T-helper 2 cell (primary cell): ENCODE measurements at regions not wholly inside any gene's neighbourhood (a gene's known extent, or its start where the extent isn't known, plus 50 kb on each side); places are given as distances from the start of the nearest gene placed in this dataset.
"Not testable (repeated sequence)": the region's sequence is repeated elsewhere in the genome, so short reads cannot be mapped to it uniquely, and the experiment has no call there.

ENCODE experiments used
- DNase-seq, 5 experiments: peaks; one replicate each; pipeline versions ENCODE4 v3.0.0 to v3.0.0-alpha.2; 2012 to 2022

DNA sequence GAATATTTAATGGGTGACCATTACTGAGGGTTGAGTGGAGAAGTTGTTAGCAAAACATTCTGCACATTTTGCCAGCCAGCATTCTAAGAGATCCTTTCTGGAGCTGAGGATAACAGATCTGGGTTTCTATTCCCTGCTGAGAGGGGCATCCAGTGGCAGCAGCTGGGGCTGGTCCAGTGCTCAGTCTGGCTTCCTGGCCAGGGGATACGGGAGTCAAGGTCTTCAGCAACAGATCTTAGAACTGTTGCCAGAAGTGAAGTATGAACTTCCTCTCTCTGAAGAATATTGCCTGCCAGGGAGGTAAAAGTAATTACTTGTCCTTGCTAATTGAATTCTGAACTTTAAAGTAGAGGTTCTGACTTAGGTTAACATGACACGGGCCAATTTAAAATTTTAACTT lies 568.4 kb downstream of the REEP3 start:
- no peak for DNase-seq

GRCh38 chr10:64090865-64091264 lies 569.7 kb downstream of the REEP3 start:
- no peak for DNase-seq

- DNase-seq = no peak
These were observed 570.7 kb downstream of the REEP3 start for GRCh38 chr10:64091897-64092296.

GRCh38 chr10:64093304-64093703 lies 572.1 kb downstream of the REEP3 start:
- no peak for DNase-seq

DNA sequence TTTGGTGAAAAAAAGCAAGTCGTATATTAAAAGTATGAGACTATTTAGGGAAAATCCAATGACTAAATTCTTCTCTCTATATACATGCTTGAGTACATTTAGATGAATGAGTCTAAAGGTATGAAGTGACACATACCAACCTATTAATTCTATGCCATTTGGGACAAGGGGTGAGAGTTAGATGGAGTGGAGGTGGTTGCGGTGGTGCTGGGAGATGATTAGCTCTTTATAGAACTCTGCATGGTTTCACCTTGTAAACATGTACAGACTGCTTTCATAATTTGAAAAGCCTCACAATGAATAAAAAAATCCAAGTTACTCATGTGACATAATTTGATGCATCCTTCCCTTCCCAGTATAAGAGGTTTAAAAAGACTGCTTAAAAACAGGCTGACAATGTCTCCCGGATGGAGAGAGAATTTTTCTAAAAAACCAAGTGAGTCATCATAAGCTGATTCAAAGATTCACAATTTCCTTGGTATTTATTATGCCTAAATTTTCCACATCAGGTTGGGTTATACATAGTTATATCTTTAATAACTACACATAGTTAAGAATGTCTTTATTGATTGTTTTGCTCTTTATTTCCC lies 572.8 kb downstream of the REEP3 start:
- no peak for DNase-seq

DNA sequence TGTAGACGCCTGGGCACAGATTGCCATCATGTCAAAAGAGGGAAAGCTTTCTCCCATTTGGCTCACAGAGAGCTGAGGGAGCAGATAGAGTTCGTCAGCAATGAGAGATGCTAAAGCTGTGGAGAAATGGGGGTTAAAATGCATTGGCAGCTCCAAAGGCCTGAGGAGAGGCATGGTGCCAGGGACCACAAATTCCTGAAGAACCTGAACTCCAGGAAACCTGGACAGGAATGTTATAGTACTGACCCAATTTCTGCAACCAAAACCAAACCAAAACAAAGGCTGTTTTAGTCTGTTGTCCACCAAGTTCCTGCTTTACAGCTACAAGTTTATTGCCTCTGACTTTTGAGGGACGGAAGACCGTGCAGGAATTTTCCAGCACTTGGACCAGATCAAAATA lies 575.7 kb downstream of the REEP3 start:
- DNase-seq = no peak

DNA sequence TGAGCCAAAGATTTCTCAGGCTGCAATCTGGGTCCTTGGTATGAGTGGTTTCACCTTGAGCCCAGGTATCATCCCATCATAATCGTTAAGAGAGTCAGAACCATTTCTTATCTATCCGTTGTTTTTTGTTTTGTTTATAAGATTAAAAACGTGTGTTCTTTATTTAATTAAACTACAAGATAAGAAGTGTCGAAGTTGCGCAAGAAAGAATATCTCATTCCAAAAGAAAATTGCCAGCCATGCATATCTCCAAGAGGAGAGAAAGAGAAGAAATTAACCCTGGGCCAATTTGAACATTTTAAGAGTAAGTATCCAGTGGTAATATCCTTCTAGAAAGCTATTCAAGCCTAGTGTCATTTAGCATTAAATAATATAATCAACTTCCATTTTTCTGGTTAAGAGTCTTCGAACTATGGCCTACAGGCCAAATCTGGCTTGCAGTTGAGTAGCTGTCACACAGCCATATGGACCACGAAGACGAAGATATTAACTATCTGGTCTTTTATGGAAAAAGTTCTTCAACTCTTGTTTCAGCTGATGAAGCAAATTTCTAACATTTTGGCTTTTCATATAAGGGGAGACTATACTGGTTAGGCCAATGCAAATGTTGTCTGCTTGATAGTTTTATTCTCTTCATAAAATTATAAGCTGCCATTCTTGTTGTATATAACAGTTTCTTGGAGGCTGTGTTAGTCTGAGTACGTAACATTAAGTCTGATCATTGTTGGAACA lies 576.4 kb downstream of the REEP3 start:
- DNase-seq = no peak

DNA sequence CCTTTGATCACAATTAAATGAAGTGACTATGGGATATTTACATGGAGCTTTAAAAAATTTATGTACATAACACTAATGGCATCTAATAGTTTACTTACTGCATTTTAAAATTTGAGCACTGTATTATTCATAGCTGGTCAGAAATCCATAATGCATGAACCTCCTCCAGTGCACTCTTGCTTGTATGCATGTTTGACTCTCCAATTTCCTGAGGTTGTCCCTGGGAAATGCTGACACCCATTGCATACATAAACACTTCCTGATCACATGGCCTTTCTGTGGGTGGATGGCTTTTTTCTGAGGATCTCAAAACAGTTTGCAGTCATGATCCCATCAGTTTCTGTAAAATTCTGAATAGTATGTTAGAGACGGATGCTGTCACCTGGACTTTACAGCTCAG lies 577.8 kb downstream of the REEP3 start:
- DNase-seq = no peak

- no peak for DNase-seq
These were observed 580.5 kb downstream of the REEP3 start for GRCh38 chr10:64101606-64102263.

- DNase-seq = no peak
These were observed 581.0 kb downstream of the REEP3 start for GRCh38 chr10:64102264-64102633.

GRCh38 chr10:64102916-64103315 lies 581.7 kb downstream of the REEP3 start:
- DNase-seq = no peak

DNA sequence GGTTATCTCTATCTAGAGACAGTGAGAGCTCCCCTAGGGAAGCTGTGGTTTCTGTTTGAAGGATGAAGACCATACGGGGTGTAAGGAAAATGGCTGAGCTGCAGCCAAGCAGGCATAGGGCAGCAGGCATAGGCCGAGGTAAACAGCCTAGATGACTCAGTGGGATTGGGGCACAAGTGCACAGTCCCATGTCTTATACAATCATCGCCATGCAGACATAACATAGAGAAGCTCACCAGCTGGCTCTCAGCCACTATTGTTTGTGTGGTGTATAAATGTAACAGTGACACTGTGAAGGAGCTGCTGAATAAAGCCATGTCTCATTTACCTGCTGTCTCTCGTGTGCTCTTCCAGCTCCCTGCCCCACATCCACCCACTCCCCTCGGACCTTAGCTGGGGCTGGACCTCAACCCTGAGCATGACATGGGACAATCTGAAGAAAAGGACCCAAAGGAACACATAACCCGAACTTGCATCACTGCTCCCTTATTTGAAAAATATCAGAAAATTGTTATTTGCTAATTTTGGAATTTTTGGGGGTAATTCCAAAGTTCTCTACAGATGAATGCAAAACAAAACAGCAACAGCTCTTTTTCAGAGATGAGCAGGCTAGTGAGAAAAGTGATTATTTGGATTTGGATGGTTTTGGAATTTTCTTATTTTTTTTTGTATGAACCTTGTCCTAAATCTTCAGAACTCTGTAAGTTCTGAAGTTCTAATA lies 582.7 kb downstream of the REEP3 start:
- no peak for DNase-seq

DNA sequence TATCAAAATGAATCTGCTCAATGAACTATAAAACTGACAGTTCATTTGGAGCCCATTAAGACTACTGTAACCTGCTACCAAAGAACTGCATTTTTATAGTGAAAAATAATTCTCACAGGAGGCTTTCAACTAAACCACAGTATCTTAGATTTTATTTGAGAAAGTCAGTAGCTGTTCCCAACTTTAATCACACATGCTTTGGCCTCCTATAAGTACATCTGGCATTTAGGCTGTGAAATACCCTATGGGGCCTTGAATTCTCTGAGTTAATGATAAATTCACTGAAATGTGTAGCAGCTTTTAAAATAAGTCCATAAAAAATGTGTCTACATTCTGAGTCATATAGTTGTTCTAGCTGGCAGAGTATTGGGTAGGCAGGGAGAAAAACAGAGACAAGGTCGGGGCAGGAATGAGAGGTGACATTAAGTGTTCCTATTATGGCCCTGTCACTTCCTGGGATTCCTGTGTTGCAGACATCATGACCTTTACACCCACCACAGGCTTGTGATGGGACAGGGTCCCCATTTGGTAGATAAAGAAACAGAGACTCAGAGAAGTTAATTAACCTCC lies 588.8 kb downstream of the REEP3 start:
- DNase-seq = no peak

GRCh38 chr10:64112701-64113355 lies 591.6 kb downstream of the REEP3 start:
- no peak for DNase-seq

DNA sequence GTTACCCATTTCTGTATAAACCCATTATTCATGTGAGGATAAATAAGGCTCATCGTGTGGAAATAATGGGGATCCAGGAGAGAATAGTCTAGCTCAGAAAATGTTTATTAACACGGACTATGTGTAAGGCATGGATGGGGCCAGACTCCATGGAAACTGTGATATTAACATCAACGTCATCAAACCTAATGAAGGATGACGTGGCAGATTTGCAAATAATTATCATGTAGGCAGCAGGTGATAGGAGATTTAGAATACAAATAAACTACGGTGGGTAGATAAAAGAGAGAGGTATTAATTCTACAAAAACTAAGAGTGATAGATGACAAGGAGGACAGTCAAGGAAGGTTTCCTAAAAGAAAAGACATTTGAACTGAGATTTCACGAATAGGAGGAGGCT lies 592.2 kb downstream of the REEP3 start:
- no peak for DNase-seq

GRCh38 chr10:64113792-64114191 lies 592.6 kb downstream of the REEP3 start:
- DNase-seq = no peak

GRCh38 chr10:64115471-64115870 lies 594.3 kb downstream of the REEP3 start:
- no peak for DNase-seq

GRCh38 chr10:64115908-64116643 lies 594.9 kb downstream of the REEP3 start:
- no peak for DNase-seq

DNA sequence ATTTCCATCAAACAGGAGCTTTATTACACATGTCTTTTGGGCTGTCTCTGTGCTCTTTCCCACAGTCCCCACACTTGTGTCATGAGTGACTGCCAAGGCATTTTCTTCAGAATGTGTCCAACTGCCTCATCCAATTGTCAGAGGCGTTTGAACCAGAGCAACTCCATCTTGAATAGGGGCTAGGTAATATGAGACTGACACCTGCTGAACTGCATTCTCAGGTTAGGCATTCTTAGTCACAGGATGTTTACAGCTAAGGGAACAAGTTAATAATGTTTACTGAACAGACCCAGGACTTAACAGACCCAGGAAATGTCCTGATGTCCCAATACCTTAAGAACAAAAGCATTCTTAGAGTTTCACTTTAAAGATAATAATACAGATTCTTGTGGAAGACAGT lies 595.5 kb downstream of the REEP3 start:
- DNase-seq = no peak

DNA sequence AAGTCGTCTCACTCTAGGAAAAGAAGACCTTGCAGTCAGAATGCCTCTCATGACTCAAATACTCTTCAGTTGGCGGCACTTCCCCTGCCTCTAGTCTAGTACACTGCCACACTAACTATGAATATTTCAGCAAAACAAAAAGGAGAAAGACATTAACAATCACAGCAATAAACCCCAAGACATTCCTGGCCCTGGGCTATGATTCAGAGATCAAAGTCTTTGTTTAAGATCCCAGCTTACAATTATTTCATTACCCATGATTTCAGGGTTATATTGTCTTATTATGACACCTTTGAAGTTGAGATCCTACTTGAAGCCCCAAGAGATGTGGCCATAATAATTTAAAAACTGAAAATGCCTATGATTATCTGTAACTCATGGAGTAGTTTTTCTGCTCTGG lies 597.5 kb downstream of the REEP3 start:
- DNase-seq = no peak

GRCh38 chr10:64120301-64120980 lies 599.2 kb downstream of the REEP3 start:
- DNase-seq = not testable (repeated sequence)
